22Rv1 (cell line): ENCODE measurements at regions not wholly inside any gene's neighbourhood (a gene's known extent, or its start where the extent isn't known, plus 50 kb on each side); places are given as distances from the start of the nearest gene placed in this dataset.

Source experiments
- ZFX ChIP-seq: fragments of 450-650 bp; IDR thresholded peaks from 2 replicates; pipeline ENCODE4 v1.6.1; 2017; ENCODE audit warnings: antibody characterized with exemption, borderline replicate concordance
- TF ChIP-seq, protein P1 (sequence below): fragments of 450-650 bp; IDR thresholded peaks from 2 replicates; pipeline ENCODE4 v1.5.1; 2017; ENCODE audit warnings: mild to moderate bottlenecking

DNA sequence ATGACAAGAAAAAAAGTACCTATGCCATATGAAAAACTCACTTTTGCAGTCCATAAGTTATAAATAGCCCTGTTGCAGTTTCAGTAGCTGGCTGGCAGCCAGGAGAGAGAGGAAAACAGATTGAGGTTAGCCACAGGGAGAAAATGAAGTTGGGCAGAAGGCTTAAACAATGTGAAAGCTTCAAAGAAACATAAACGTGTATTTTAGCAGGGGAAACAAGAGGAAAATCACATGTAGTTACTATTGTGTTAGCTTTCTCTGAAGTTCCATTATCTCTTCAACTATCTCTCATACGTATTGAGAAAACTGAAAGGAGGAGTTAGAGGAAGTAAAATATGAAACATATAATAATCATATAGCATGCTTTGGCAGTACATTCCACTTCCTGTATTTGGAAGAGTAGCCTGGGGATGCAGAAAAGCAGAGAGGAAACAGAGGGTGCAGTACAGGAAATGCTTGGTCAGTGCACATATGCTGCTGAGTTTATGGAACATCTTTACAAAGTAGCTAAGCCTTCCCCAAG is 1551.1 kb downstream of the EFNB2 start:
- TF ChIP-seq, protein P1, sequence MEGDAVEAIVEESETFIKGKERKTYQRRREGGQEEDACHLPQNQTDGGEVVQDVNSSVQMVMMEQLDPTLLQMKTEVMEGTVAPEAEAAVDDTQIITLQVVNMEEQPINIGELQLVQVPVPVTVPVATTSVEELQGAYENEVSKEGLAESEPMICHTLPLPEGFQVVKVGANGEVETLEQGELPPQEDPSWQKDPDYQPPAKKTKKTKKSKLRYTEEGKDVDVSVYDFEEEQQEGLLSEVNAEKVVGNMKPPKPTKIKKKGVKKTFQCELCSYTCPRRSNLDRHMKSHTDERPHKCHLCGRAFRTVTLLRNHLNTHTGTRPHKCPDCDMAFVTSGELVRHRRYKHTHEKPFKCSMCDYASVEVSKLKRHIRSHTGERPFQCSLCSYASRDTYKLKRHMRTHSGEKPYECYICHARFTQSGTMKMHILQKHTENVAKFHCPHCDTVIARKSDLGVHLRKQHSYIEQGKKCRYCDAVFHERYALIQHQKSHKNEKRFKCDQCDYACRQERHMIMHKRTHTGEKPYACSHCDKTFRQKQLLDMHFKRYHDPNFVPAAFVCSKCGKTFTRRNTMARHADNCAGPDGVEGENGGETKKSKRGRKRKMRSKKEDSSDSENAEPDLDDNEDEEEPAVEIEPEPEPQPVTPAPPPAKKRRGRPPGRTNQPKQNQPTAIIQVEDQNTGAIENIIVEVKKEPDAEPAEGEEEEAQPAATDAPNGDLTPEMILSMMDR: no peak
- no peak for TF ChIP-seq ZFX
